ENCODE measurements at regions not wholly inside any gene's neighbourhood (a gene's known extent, or its start where the extent isn't known, plus 50 kb on each side); places are given as distances from the start of the nearest gene placed in this dataset.
"Not testable (repeated sequence)": the region's sequence is repeated elsewhere in the genome, so short reads cannot be mapped to it uniquely, and the experiment has no call there.

GRCh38 chr3:80978216-80978969 lies 783.1 kb downstream of the GBE1 start:
- DNase-seq (ENCODE audit: low read depth), result no peak

- DNase-seq (ENCODE audit: low read depth), result no peak
These were observed 791.2 kb downstream of the GBE1 start for GRCh38 chr3:80970292-80970691.

GRCh38 chr3:80929576-80929975 lies 831.9 kb downstream of the GBE1 start:
- no peak for DNase-seq (ENCODE audit: low read depth)

- no peak for DNase-seq (ENCODE audit: low read depth)
These were observed 846.6 kb downstream of the GBE1 start for GRCh38 chr3:80914854-80915253.

- DNase-seq (ENCODE audit: low read depth), result no peak
These were observed 863.2 kb downstream of the GBE1 start for GRCh38 chr3:80898211-80898610.

- DNase-seq (ENCODE audit: low read depth), result not testable (repeated sequence)
These were observed 864.4 kb downstream of the GBE1 start for GRCh38 chr3:80897005-80897404.

- no peak for DNase-seq (ENCODE audit: low read depth)
These were observed 870.9 kb downstream of the GBE1 start for GRCh38 chr3:80890571-80890970.

- no peak for DNase-seq (ENCODE audit: low read depth)
These were observed 871.9 kb downstream of the GBE1 start for GRCh38 chr3:80889535-80889934.

GRCh38 chr3:80870476-80871041 lies 890.9 kb downstream of the GBE1 start:
- no peak for DNase-seq (ENCODE audit: low read depth)

GRCh38 chr3:80855482-80855881 lies 906.0 kb downstream of the GBE1 start:
- no peak for DNase-seq (ENCODE audit: low read depth)

- no peak for DNase-seq (ENCODE audit: low read depth)
These were observed 925.0 kb downstream of the GBE1 start for GRCh38 chr3:80836395-80836794.

- DNase-seq (ENCODE audit: low read depth), result no peak
These were observed 953.9 kb downstream of the GBE1 start for GRCh38 chr3:80807577-80807976.

GRCh38 chr3:80806673-80807072 lies 954.8 kb downstream of the GBE1 start:
- no peak for DNase-seq (ENCODE audit: low read depth)

GRCh38 chr3:80788914-80789313 lies 972.5 kb downstream of the GBE1 start:
- DNase-seq (ENCODE audit: low read depth), result no peak

GRCh38 chr3:80785875-80786274 lies 975.6 kb downstream of the GBE1 start:
- no peak for DNase-seq (ENCODE audit: low read depth)

- DNase-seq (ENCODE audit: low read depth), result no peak
These were observed 976.0 kb downstream of the GBE1 start for GRCh38 chr3:80785475-80785874.

GRCh38 chr3:80771085-80771484 lies 990.4 kb downstream of the GBE1 start:
- DNase-seq (ENCODE audit: low read depth), result no peak

GRCh38 chr3:80770106-80771074 lies 991.1 kb downstream of the GBE1 start:
- DNase-seq (ENCODE audit: low read depth), result no peak

- no peak for DNase-seq (ENCODE audit: low read depth)
These were observed 991.8 kb downstream of the GBE1 start for GRCh38 chr3:80769683-80770082.

- DNase-seq (ENCODE audit: low read depth), result no peak
These were observed 993.8 kb downstream of the GBE1 start for GRCh38 chr3:80767604-80768003.

- no peak for DNase-seq (ENCODE audit: low read depth)
These were observed 987.2 kb upstream of the ROBO1 start for GRCh38 chr3:80754969-80755368.

GRCh38 chr3:80753021-80753420 lies 985.2 kb upstream of the ROBO1 start:
- DNase-seq (ENCODE audit: low read depth), result no peak

- no peak for DNase-seq (ENCODE audit: low read depth)
These were observed 982.8 kb upstream of the ROBO1 start for GRCh38 chr3:80750637-80751036.

Data from fibroblast of gingiva (primary cell).